PC-3 (cell line): ENCODE measurements at regions not wholly inside any gene's neighbourhood (a gene's known extent, or its start where the extent isn't known, plus 50 kb on each side); places are given as distances from the start of the nearest gene placed in this dataset.

Experiments
- CTCF ChIP-seq: fragments of 300-600 bp; sonication (generic); conservative IDR thresholded peaks from 2 replicates; pipeline ENCODE4 v1.5.1; 2017; ENCODE audit warnings: antibody characterized with exemption, low read depth, mild to moderate bottlenecking, low read length
- EZH2 ChIP-seq: fragments of 300-600 bp; sonication (generic); IDR thresholded peaks from one replicate; pipeline ENCODE4 v1.6.1; 2017; ENCODE audit warnings: antibody characterized with exemption, mild to moderate bottlenecking, low read length; ENCODE audit not compliant: unreplicated experiment
- EZH2phosphoT487 ChIP-seq: fragments of 300-600 bp; sonication (generic); IDR thresholded peaks from 2 replicates; pipeline ENCODE4 v1.6.1; 2018; ENCODE audit warnings: mild to moderate bottlenecking, antibody characterized with exemption, low read length, borderline replicate concordance

GRCh38 chr5:92941806-92942205 lies 639.2 kb downstream of the NR2F1-AS1 start:
- TF ChIP-seq CTCF: no peak
- no peak for TF ChIP-seq EZH2phosphoT487
- no peak for TF ChIP-seq EZH2
